ENCODE measurements at regions not wholly inside any gene's neighbourhood (a gene's known extent, or its start where the extent isn't known, plus 50 kb on each side); places are given as distances from the start of the nearest gene placed in this dataset.

DNA sequence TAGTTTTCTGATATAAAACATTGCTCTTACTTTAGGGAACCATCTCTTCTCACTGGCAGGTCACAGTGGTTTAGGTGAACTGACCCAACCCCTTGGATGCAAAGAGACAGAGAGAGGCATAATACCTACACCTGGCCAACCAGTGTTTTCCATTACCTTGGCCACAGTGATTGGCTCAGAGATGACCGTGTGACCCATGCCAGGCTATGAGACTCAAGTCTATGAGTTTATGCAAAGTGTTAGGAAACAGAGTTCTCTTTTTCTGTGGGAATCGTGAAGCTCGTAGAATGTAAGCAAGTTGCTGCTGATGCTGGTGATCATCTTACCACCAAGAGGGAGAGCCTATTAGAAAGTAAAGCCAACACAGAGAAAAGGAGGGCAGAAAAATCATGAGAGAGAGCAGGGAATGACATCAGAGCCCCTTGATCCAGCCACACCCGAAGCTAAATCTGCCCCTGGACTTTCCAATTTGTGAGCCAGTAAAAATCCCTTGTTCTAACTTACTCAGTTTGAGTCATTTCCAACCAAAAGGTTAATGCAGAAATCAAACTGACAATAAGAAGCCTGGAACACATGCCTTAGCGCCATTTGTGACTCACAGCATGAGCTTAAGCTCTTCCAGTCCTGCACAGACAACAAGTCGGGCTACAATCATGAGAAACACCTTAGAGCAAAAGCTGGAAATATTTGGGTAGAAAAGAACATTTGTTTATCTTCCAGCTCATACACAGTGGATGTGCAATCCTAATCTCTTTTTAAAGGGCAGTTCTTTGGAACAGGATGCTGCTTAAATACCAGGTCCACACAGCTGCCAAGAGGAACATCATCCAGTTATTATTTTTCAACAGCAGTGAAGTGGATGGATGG is 81.3 kb upstream of the KAZN start:
- Mint-ChIP-seq H3K36me3 (ENCODE audit: unreplicated experiment) (no peaks in the 10 kb centered on the region), H3K9me3 (ENCODE audit: unreplicated experiment) (no peaks in the 10 kb centered on the region), H3K4me3 (ENCODE audit: unreplicated experiment) (no peak overlapping the region), H3K27me3 (ENCODE audit: unreplicated experiment) (no peaks in the 10 kb centered on the region), H3K27ac (ENCODE audit: unreplicated experiment) (no peak overlapping the region), H3K4me1 (ENCODE audit: low read depth, unreplicated experiment) (no peaks in the 10 kb centered on the region)
- TF ChIP-seq, protein P1, sequence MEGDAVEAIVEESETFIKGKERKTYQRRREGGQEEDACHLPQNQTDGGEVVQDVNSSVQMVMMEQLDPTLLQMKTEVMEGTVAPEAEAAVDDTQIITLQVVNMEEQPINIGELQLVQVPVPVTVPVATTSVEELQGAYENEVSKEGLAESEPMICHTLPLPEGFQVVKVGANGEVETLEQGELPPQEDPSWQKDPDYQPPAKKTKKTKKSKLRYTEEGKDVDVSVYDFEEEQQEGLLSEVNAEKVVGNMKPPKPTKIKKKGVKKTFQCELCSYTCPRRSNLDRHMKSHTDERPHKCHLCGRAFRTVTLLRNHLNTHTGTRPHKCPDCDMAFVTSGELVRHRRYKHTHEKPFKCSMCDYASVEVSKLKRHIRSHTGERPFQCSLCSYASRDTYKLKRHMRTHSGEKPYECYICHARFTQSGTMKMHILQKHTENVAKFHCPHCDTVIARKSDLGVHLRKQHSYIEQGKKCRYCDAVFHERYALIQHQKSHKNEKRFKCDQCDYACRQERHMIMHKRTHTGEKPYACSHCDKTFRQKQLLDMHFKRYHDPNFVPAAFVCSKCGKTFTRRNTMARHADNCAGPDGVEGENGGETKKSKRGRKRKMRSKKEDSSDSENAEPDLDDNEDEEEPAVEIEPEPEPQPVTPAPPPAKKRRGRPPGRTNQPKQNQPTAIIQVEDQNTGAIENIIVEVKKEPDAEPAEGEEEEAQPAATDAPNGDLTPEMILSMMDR (IDR thresholded peaks at IDR 0.05; ENCODE audit: partially characterized antibody, unreplicated experiment), result no peak
- DNase-seq, result no peak

DNA sequence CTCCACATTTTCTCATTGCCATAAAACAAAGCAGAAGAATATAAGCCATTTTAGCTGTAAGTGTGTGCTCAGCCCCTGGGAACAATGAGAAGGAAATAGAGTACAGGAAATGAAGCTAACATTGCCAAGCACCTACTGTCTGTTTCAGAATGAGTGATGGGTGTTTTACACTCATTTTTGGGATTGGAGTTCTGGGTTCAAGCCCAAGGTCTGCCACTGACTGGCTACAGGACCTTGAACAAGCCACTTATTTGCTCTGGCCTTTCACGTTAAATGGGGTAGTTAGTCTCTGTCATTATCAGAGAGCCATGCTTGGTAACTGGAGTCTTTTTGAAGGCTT is 80.7 kb upstream of the KAZN start:
- no peaks in the 10 kb centered on the region for H3K9me3 Mint-ChIP-seq (ENCODE audit: unreplicated experiment)
- no peaks in the 10 kb centered on the region for H3K4me1 Mint-ChIP-seq (ENCODE audit: low read depth, unreplicated experiment)
- H3K36me3 Mint-ChIP-seq (ENCODE audit: unreplicated experiment), result no peaks in the 10 kb centered on the region
- no peak for DNase-seq
- no peaks in the 10 kb centered on the region for H3K27me3 Mint-ChIP-seq (ENCODE audit: unreplicated experiment)
- TF ChIP-seq, protein P1 (IDR thresholded peaks at IDR 0.05; ENCODE audit: partially characterized antibody, unreplicated experiment), result no peak
- H3K4me3 Mint-ChIP-seq (ENCODE audit: unreplicated experiment), result no peak overlapping the region
- no peak overlapping the region for H3K27ac Mint-ChIP-seq (ENCODE audit: unreplicated experiment)

DNA sequence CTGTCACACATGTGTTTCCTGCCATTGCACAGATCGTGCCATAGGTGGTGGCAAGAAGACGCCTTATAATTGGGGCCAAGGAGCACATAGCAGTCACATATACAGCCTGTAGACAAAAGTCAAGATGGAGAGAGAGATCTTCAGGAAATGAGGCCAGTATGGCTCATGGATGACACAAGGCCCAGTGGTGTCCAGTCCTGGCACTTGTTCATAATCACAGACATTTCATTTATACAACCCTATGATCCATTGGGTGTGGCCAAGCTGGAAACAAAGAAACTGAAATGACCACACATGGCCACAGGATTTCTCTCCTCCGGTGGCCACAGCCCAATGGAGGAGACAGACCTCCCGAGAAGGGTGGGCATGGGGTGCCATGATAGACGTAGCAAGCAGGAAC is 78.5 kb upstream of the KAZN start:
- Mint-ChIP-seq H3K27me3 (ENCODE audit: unreplicated experiment) (no peaks in the 10 kb centered on the region), H3K36me3 (ENCODE audit: unreplicated experiment) (no peaks in the 10 kb centered on the region), H3K27ac (ENCODE audit: unreplicated experiment) (no peak overlapping the region), H3K4me3 (ENCODE audit: unreplicated experiment) (no peak overlapping the region), H3K9me3 (ENCODE audit: unreplicated experiment) (no peaks in the 10 kb centered on the region), H3K4me1 (ENCODE audit: low read depth, unreplicated experiment) (no peaks in the 10 kb centered on the region)
- no peak for DNase-seq
- TF ChIP-seq, protein P1 (IDR thresholded peaks at IDR 0.05; ENCODE audit: partially characterized antibody, unreplicated experiment), result no peak

DNA sequence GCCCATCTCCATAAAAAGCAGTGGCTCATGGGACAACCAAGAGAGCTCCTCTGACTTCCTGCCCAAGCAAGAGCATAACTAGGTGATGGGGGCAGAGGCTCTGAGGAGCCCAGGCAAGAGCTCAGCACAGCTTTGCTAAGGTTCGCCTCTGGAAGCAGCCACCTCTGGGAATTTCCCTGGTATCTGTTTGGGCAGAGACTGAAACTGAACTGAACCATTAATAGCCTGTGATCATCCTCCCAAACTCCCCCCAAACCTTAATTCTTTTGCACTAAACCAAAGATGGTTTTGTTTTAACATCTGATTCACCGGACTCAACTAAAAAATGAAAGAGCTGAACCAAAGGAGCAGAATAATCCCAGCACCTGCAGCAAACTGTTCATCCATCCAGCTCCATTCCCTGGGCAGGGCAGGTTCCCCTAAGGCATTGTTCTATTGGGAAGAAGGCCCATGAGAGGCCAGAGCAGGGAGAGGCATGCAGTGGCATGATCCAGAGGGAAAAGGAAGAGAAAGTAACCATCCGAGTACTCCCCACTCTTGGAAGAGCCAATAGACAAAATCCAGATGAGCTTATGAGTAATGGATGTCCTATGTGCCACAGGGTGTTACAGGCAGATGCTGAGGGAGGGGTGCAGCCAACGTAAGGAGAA is 77.8 kb upstream of the KAZN start:
- Mint-ChIP-seq H3K36me3 (ENCODE audit: unreplicated experiment) (no peaks in the 10 kb centered on the region), H3K4me1 (ENCODE audit: low read depth, unreplicated experiment) (no peaks in the 10 kb centered on the region), H3K4me3 (ENCODE audit: unreplicated experiment) (no peak overlapping the region), H3K27me3 (ENCODE audit: unreplicated experiment) (no peaks in the 10 kb centered on the region), H3K27ac (ENCODE audit: unreplicated experiment) (no peak overlapping the region), H3K9me3 (ENCODE audit: unreplicated experiment) (no peaks in the 10 kb centered on the region)
- TF ChIP-seq, protein P1 (IDR thresholded peaks at IDR 0.05; ENCODE audit: partially characterized antibody, unreplicated experiment), result no peak
- DNase-seq, result no peak

- TF ChIP-seq, protein P1 (IDR thresholded peaks at IDR 0.05; ENCODE audit: partially characterized antibody, unreplicated experiment), result no peak
- H3K36me3 Mint-ChIP-seq (ENCODE audit: unreplicated experiment), result no peaks in the 10 kb centered on the region
These were observed 76.9 kb upstream of the KAZN start for GRCh38 chr1:14521622-14522021.

More at GRCh38 chr1:14521622-14522021, 76.9 kb upstream of the KAZN start:
- no peak overlapping the region for H3K27ac Mint-ChIP-seq (ENCODE audit: unreplicated experiment)
- DNase-seq, result no peak
- no peak overlapping the region for H3K4me3 Mint-ChIP-seq (ENCODE audit: unreplicated experiment)
- no peaks in the 10 kb centered on the region for H3K27me3 Mint-ChIP-seq (ENCODE audit: unreplicated experiment)
- H3K9me3 Mint-ChIP-seq (ENCODE audit: unreplicated experiment), result no peaks in the 10 kb centered on the region
- H3K4me1 Mint-ChIP-seq (ENCODE audit: low read depth, unreplicated experiment), result no peaks in the 10 kb centered on the region

Measured in glutamatergic neuron (in vitro differentiated cells).